H9 (cell line): ENCODE measurements at regions not wholly inside any gene's neighbourhood (a gene's known extent, or its start where the extent isn't known, plus 50 kb on each side); places are given as distances from the start of the nearest gene placed in this dataset.

Experiments used
- DNase-seq: peaks from one replicate; pipeline ENCODE4 v3.0.0-alpha.2; 2017
- H2AFZ ChIP-seq: one replicate; pipeline ENCODE4 v1.6.1; 2013; ENCODE audit warnings: mild to moderate bottlenecking, low read length, control low read depth, moderate library complexity
- H2AK5ac ChIP-seq: 2 replicates; pipeline ENCODE4 v1.6.1; 2013; ENCODE audit warnings: low read length, control low read depth, mixed read lengths; ENCODE audit not compliant: insufficient read length
- H2BK120ac ChIP-seq: one replicate; pipeline ENCODE4 v1.6.1; 2013; ENCODE audit warnings: low read depth, mild to moderate bottlenecking, low read length, control low read depth, inconsistent platforms; ENCODE audit not compliant: poor library complexity, severe bottlenecking
- H2BK12ac ChIP-seq: 2 replicates; pipeline ENCODE4 v1.6.1; 2013; ENCODE audit warnings: low read length, control low read depth, mixed read lengths, low read depth; ENCODE audit not compliant: insufficient read length
- H2BK15ac ChIP-seq: 2 replicates; pipeline ENCODE4 v1.6.1; 2013; ENCODE audit warnings: low read depth, low read length, control low read depth
- H2BK20ac ChIP-seq: one replicate; pipeline ENCODE4 v1.6.1; 2013; ENCODE audit warnings: low read depth, mild to moderate bottlenecking, low read length, control low read depth, inconsistent platforms; ENCODE audit not compliant: poor library complexity, severe bottlenecking
- H2BK5ac ChIP-seq: 2 replicates; pipeline ENCODE4 v1.6.1; 2013; ENCODE audit warnings: low read length, control low read depth, mixed read lengths; ENCODE audit not compliant: insufficient read length
- H3K14ac ChIP-seq: 2 replicates; pipeline ENCODE4 v1.6.1; 2013; ENCODE audit warnings: low read length, control low read depth; ENCODE audit not compliant: insufficient read depth
- H3K18ac ChIP-seq: 2 replicates; pipeline ENCODE4 v1.6.1; 2013; ENCODE audit warnings: low read depth, mild to moderate bottlenecking, mixed read lengths, low read length, control low read depth; ENCODE audit not compliant: insufficient read length
- H3K23ac ChIP-seq: 2 replicates; pipeline ENCODE4 v1.6.1; 2013; ENCODE audit warnings: low read length, control low read depth, mixed read lengths, low read depth; ENCODE audit not compliant: insufficient read length
- H3K23me2 ChIP-seq: 2 replicates; pipeline ENCODE4 v1.6.1; 2013; ENCODE audit warnings: low read depth, mild to moderate bottlenecking, mixed read lengths, low read length, control low read depth; ENCODE audit not compliant: insufficient read length, poor library complexity, severe bottlenecking
- H3K27ac ChIP-seq: 2 replicates; pipeline ENCODE4 v1.5.1; 2013; ENCODE audit warnings: low read length, control low read depth, mixed read lengths, low read depth; ENCODE audit not compliant: insufficient read length
- H3K27me3 ChIP-seq: 2 replicates; pipeline ENCODE4 v1.6.1; 2013; ENCODE audit warnings: low read length, control low read depth, inconsistent platforms; ENCODE audit not compliant: insufficient read depth
- H3K4ac ChIP-seq: 2 replicates; pipeline ENCODE4 v1.6.1; 2013; ENCODE audit warnings: low read depth, mild to moderate bottlenecking, control low read depth, inconsistent platforms, low read length, moderate library complexity
- H3K4me1 ChIP-seq: 2 replicates; pipeline ENCODE4 v1.6.1; 2013; ENCODE audit warnings: low read length, control low read depth, inconsistent platforms; ENCODE audit not compliant: insufficient read depth
- H3K4me2 ChIP-seq: 2 replicates; pipeline ENCODE4 v1.6.1; 2013; ENCODE audit warnings: low read length, control low read depth, mixed read lengths; ENCODE audit not compliant: insufficient read length, insufficient read depth
- H3K56ac ChIP-seq: 2 replicates; pipeline ENCODE4 v1.6.1; 2013; ENCODE audit warnings: low read depth, mild to moderate bottlenecking, mixed read lengths, low read length, control low read depth; ENCODE audit not compliant: insufficient read length
- H3K79me1 ChIP-seq: 2 replicates; pipeline ENCODE4 v1.6.1; 2013; ENCODE audit warnings: low read depth, mild to moderate bottlenecking, moderate library complexity, low read length, control low read depth, inconsistent platforms; ENCODE audit not compliant: insufficient read depth, poor library complexity, severe bottlenecking
- H3K79me2 ChIP-seq: 2 replicates; pipeline ENCODE4 v1.6.1; 2013; ENCODE audit warnings: low read length, control low read depth, inconsistent platforms; ENCODE audit not compliant: insufficient read depth
- H3K9ac ChIP-seq: 2 replicates; pipeline ENCODE4 v1.6.1; 2013; ENCODE audit warnings: low read length, control low read depth, mixed read lengths; ENCODE audit not compliant: insufficient read length; ENCODE audit errors: extremely low read depth
- H3K9me3 ChIP-seq: one replicate; pipeline ENCODE4 v1.6.1; 2013; ENCODE audit warnings: low read depth, low read length, inconsistent platforms; ENCODE audit not compliant: control insufficient read depth
- H3T11ph ChIP-seq: one replicate; pipeline ENCODE4 v1.6.1; 2013; ENCODE audit warnings: mild to moderate bottlenecking, low read length, control low read depth, inconsistent platforms
- H4K20me1 ChIP-seq: one replicate; pipeline ENCODE4 v1.6.1; 2013; ENCODE audit not compliant: control insufficient read depth, insufficient read length, insufficient read depth
- H4K5ac ChIP-seq: 2 replicates; pipeline ENCODE4 v1.6.1; 2013; ENCODE audit warnings: low read depth, mild to moderate bottlenecking, mixed read lengths, low read length, control low read depth; ENCODE audit not compliant: insufficient read length
- H4K8ac ChIP-seq: replicated peaks from 2 replicates; pipeline ENCODE4 v1.6.1; 2013; ENCODE audit warnings: low read length, control low read depth, mixed read lengths, low read depth; ENCODE audit not compliant: insufficient read length
- H4K91ac ChIP-seq: 2 replicates; pipeline ENCODE4 v1.6.1; 2013; ENCODE audit warnings: low read depth, mild to moderate bottlenecking, moderate library complexity, mixed read lengths, low read length, control low read depth; ENCODE audit not compliant: insufficient read length
- H3K27ac Mint-ChIP-seq, 3 experiments: 2 replicates in 2 of 3; 3 replicates in 1 of 3; pipeline ENCODE4 v1.8.0; 2020 to 2021; ENCODE audit warnings: mixed read lengths in 3 of 3, mild to moderate bottlenecking in 1 of 3, moderate library complexity in 1 of 3
- H3K27me3 Mint-ChIP-seq: 2 replicates; pipeline ENCODE4 v1.8.0; 2021; ENCODE audit warnings: low read depth, mild to moderate bottlenecking, moderate library complexity, mixed read lengths
- H3K36me3 Mint-ChIP-seq, 3 experiments: 2 replicates in 2 of 3; 3 replicates in 1 of 3; pipeline ENCODE4 v1.8.0; 2020 to 2021; ENCODE audit warnings: low read depth in 3 of 3, mixed read lengths in 3 of 3; ENCODE audit not compliant: insufficient read depth in 1 of 3
- H3K4me1 Mint-ChIP-seq, 2 experiments: 2 replicates each; pipeline ENCODE4 v1.8.0; 2020; ENCODE audit warnings: mixed read lengths in 2 of 2
- H3K4me3 Mint-ChIP-seq, 2 experiments: 2 replicates in 1 of 2; 3 replicates in 1 of 2; pipeline ENCODE4 v1.8.0; 2020 to 2021; ENCODE audit warnings: mild to moderate bottlenecking in 2 of 2, mixed read lengths in 2 of 2, moderate library complexity in 1 of 2
- H3K9me3 Mint-ChIP-seq, 2 experiments: 2 replicates in 1 of 2; 3 replicates in 1 of 2; pipeline ENCODE4 v1.8.0; 2020; ENCODE audit warnings: mild to moderate bottlenecking in 2 of 2, mixed read lengths in 2 of 2, moderate library complexity in 1 of 2
- WGBS: extraction: QIAGEN DNeasy Blood & Tissue Kit; methylation state at CpG from one replicate; pipeline ENCODE4 v1.1.7; 2013; ENCODE audit warnings: missing lambda C conversion rate, low lambda C conversion rate, mixed read lengths; ENCODE audit not compliant: insufficient read length; ENCODE audit errors: extremely low coverage; 5-methylcytosine and 5-hydroxymethylcytosine counted together
- TF ChIP-seq, protein P1 (sequence below): fragments of 200-600 bp; sonication (generic); conservative IDR thresholded peaks from 3 replicates; pipeline ENCODE4 v1.8.0; 2021; ENCODE audit warnings: antibody characterized with exemption, mild to moderate bottlenecking

DNA sequence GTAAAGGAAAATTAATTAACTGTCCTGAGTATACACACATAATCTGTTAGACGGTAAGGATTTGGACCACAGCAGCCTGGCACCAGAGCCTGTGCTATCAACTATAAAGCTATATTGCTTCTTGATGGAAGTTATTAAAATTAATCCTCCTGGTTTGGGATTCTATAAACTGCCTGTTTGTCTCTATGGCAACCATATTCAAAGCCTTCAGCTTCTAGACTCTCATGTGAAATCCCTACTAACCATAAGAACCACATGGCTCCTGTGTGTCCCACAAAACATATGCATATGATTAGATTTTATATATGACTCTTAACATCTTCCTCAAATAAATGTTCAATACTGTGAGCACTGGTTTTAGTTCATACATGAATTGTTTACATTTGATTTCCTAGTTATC, 380.8 kb downstream of the ANKRD50 start:
- Histone ChIP-seq H3K79me2 (no peaks in the 10 kb centered on the region), H3K23ac (no peak overlapping the region), H3K9me3 (no peaks in the 10 kb centered on the region), H3T11ph (no peak overlapping the region), H2BK120ac (no peak overlapping the region), H2AFZ (no peak overlapping the region), H4K20me1 (no peaks in the 10 kb centered on the region), H4K91ac (no peak overlapping the region), H3K23me2 (no peaks in the 10 kb centered on the region), H3K18ac (no peak overlapping the region), H3K4me2 (no peak overlapping the region), H2BK20ac (no peak overlapping the region), H3K14ac (no peak overlapping the region), H2BK12ac (no peak overlapping the region), H2BK15ac (no peak overlapping the region), H4K5ac (no peak overlapping the region), H4K8ac (no peak overlapping the region), H2BK5ac (no peak overlapping the region), H2AK5ac (no peak overlapping the region), H3K27me3 (no peaks in the 10 kb centered on the region), H3K56ac (no peak overlapping the region), H3K4ac (no peak overlapping the region), H3K27ac (no peak overlapping the region), H3K4me1 (no peaks in the 10 kb centered on the region), H3K9ac (no peak overlapping the region), H3K79me1 (no peaks in the 10 kb centered on the region)
- Mint-ChIP-seq H3K27me3 (no peaks in the 10 kb centered on the region), H3K4me3 (no peak overlapping the region), H3K36me3 (no peaks in the 10 kb centered on the region), H3K9me3 (no peaks in the 10 kb centered on the region), H3K4me1 (peaks cover 2 to 5% of the 10 kb centered on the region in 2 experiments; a peak in 3 of 4 replicates), H3K27ac (no peak overlapping the region)
- DNase-seq, result no peak
- WGBS, result no CpG with 5 or more reads among the region's 1 CpG
- TF ChIP-seq, protein P1, sequence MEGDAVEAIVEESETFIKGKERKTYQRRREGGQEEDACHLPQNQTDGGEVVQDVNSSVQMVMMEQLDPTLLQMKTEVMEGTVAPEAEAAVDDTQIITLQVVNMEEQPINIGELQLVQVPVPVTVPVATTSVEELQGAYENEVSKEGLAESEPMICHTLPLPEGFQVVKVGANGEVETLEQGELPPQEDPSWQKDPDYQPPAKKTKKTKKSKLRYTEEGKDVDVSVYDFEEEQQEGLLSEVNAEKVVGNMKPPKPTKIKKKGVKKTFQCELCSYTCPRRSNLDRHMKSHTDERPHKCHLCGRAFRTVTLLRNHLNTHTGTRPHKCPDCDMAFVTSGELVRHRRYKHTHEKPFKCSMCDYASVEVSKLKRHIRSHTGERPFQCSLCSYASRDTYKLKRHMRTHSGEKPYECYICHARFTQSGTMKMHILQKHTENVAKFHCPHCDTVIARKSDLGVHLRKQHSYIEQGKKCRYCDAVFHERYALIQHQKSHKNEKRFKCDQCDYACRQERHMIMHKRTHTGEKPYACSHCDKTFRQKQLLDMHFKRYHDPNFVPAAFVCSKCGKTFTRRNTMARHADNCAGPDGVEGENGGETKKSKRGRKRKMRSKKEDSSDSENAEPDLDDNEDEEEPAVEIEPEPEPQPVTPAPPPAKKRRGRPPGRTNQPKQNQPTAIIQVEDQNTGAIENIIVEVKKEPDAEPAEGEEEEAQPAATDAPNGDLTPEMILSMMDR, result no peak
